HUES48 (cell line): ENCODE measurements at regions not wholly inside any gene's neighbourhood (a gene's known extent, or its start where the extent isn't known, plus 50 kb on each side); places are given as distances from the start of the nearest gene placed in this dataset.

ENCODE experiments used
- H3K27ac ChIP-seq: one replicate; pipeline ENCODE4 v1.7.0; 2013; ENCODE audit warnings: low read depth, low read length, inconsistent platforms
- H3K27me3 ChIP-seq: 2 replicates; pipeline ENCODE4 v1.6.1; 2013; ENCODE audit warnings: mild to moderate bottlenecking, low read length; ENCODE audit not compliant: control insufficient read depth, insufficient read depth
- H3K36me3 ChIP-seq: 2 replicates; pipeline ENCODE4 v1.6.1; 2013; ENCODE audit warnings: low read length; ENCODE audit not compliant: control insufficient read depth, insufficient read depth
- H3K4me1 ChIP-seq: 2 replicates; pipeline ENCODE4 v1.6.1; 2013; ENCODE audit warnings: mild to moderate bottlenecking, low read length; ENCODE audit not compliant: control insufficient read depth, insufficient read depth
- H3K4me3 ChIP-seq: 2 replicates; pipeline ENCODE4 v1.5.1; 2013; ENCODE audit warnings: mild to moderate bottlenecking, low read depth, low read length
- H3K9ac ChIP-seq: 2 replicates; pipeline ENCODE4 v1.6.1; 2013; ENCODE audit warnings: mild to moderate bottlenecking, low read depth, low read length, moderate library complexity
- H3K9me3 ChIP-seq: 2 replicates; pipeline ENCODE4 v1.6.1; 2013; ENCODE audit warnings: low read length; ENCODE audit not compliant: control insufficient read depth, insufficient read depth

- H3K9me3 ChIP-seq, result no peaks in the 10 kb centered on the region
- H3K4me3 ChIP-seq, result no peak overlapping the region
- H3K36me3 ChIP-seq, result no peaks in the 10 kb centered on the region
- no peaks in the 10 kb centered on the region for H3K27me3 ChIP-seq
- no peak overlapping the region for H3K9ac ChIP-seq
- peaks cover 20% of the 10 kb centered on the region for H3K4me1 ChIP-seq
- H3K27ac ChIP-seq, result no peak overlapping the region
These were observed 747.2 kb upstream of the ACO1 start for GRCh38 chr9:31637265-31637664.

- no peaks in the 10 kb centered on the region for H3K36me3 ChIP-seq
- H3K4me1 ChIP-seq, result peaks cover 16% of the 10 kb centered on the region
- H3K9me3 ChIP-seq, result no peaks in the 10 kb centered on the region
- no peaks in the 10 kb centered on the region for H3K27me3 ChIP-seq
- no peak overlapping the region for H3K9ac ChIP-seq
- H3K4me3 ChIP-seq, result no peak overlapping the region
- no peak overlapping the region for H3K27ac ChIP-seq
These were observed 746.6 kb upstream of the ACO1 start for GRCh38 chr9:31637861-31638260.

GRCh38 chr9:31639451-31639850 lies 745.0 kb upstream of the ACO1 start:
- Histone ChIP-seq H3K36me3 (no peaks in the 10 kb centered on the region), H3K9me3 (no peaks in the 10 kb centered on the region), H3K4me3 (no peak overlapping the region), H3K27ac (no peak overlapping the region), H3K27me3 (no peaks in the 10 kb centered on the region), H3K9ac (no peak overlapping the region), H3K4me1 (peaks cover 7% of the 10 kb centered on the region)

- Histone ChIP-seq H3K27ac (no peak overlapping the region), H3K36me3 (no peaks in the 10 kb centered on the region), H3K9me3 (no peaks in the 10 kb centered on the region), H3K4me3 (no peak overlapping the region), H3K4me1 (no peaks in the 10 kb centered on the region), H3K27me3 (no peaks in the 10 kb centered on the region), H3K9ac (no peak overlapping the region)
These were observed 715.1 kb upstream of the ACO1 start for GRCh38 chr9:31669311-31669710.

- no peak overlapping the region for H3K27ac ChIP-seq
- no peaks in the 10 kb centered on the region for H3K27me3 ChIP-seq
- H3K9me3 ChIP-seq, result no peaks in the 10 kb centered on the region
- no peaks in the 10 kb centered on the region for H3K4me1 ChIP-seq
- no peak overlapping the region for H3K9ac ChIP-seq
- H3K4me3 ChIP-seq, result no peak overlapping the region
- H3K36me3 ChIP-seq, result no peaks in the 10 kb centered on the region
These were observed 713.4 kb upstream of the ACO1 start for GRCh38 chr9:31671011-31671410.

- Histone ChIP-seq H3K4me3 (no peak overlapping the region), H3K36me3 (no peaks in the 10 kb centered on the region), H3K27me3 (no peaks in the 10 kb centered on the region), H3K4me1 (no peaks in the 10 kb centered on the region), H3K9ac (no peak overlapping the region), H3K9me3 (no peaks in the 10 kb centered on the region), H3K27ac (no peak overlapping the region)
These were observed 710.2 kb upstream of the ACO1 start for GRCh38 chr9:31674264-31674663.

- no peaks in the 10 kb centered on the region for H3K9me3 ChIP-seq
- H3K9ac ChIP-seq, result no peak overlapping the region
- no peak overlapping the region for H3K27ac ChIP-seq
- no peaks in the 10 kb centered on the region for H3K27me3 ChIP-seq
- no peaks in the 10 kb centered on the region for H3K36me3 ChIP-seq
- H3K4me1 ChIP-seq, result no peaks in the 10 kb centered on the region
- H3K4me3 ChIP-seq, result no peak overlapping the region
These were observed 707.0 kb upstream of the ACO1 start for GRCh38 chr9:31677415-31677814.

- no peak overlapping the region for H3K9ac ChIP-seq
- no peaks in the 10 kb centered on the region for H3K9me3 ChIP-seq
- H3K4me1 ChIP-seq, result no peaks in the 10 kb centered on the region
- no peak overlapping the region for H3K27ac ChIP-seq
- H3K4me3 ChIP-seq, result no peak overlapping the region
- H3K27me3 ChIP-seq, result no peaks in the 10 kb centered on the region
- H3K36me3 ChIP-seq, result no peaks in the 10 kb centered on the region
These were observed 706.6 kb upstream of the ACO1 start for GRCh38 chr9:31677877-31678276.

- no peak overlapping the region for H3K27ac ChIP-seq
- H3K9me3 ChIP-seq, result no peaks in the 10 kb centered on the region
- no peak overlapping the region for H3K4me3 ChIP-seq
These were observed 701.3 kb upstream of the ACO1 start for GRCh38 chr9:31683116-31683515.

GRCh38 chr9:31697956-31698355 lies 686.5 kb upstream of the ACO1 start:
- H3K27ac ChIP-seq, result no peak overlapping the region
- H3K27me3 ChIP-seq, result no peaks in the 10 kb centered on the region
- H3K36me3 ChIP-seq, result no peaks in the 10 kb centered on the region
- no peak overlapping the region for H3K9ac ChIP-seq
- H3K4me1 ChIP-seq, result no peaks in the 10 kb centered on the region
- H3K4me3 ChIP-seq, result no peak overlapping the region
- H3K9me3 ChIP-seq, result no peaks in the 10 kb centered on the region

More at GRCh38 chr9:31683116-31683515, 701.3 kb upstream of the ACO1 start:
- H3K9ac ChIP-seq, result no peak overlapping the region
- H3K36me3 ChIP-seq, result no peaks in the 10 kb centered on the region
- no peaks in the 10 kb centered on the region for H3K27me3 ChIP-seq
- H3K4me1 ChIP-seq, result no peaks in the 10 kb centered on the region

GRCh38 chr9:31699836-31700235 lies 684.6 kb upstream of the ACO1 start:
- H3K9ac ChIP-seq, result no peak overlapping the region
- H3K36me3 ChIP-seq, result no peaks in the 10 kb centered on the region
- H3K27me3 ChIP-seq, result no peaks in the 10 kb centered on the region
- no peak overlapping the region for H3K27ac ChIP-seq
- H3K9me3 ChIP-seq, result no peaks in the 10 kb centered on the region
- H3K4me3 ChIP-seq, result no peak overlapping the region
- no peaks in the 10 kb centered on the region for H3K4me1 ChIP-seq
